ENCODE measurements at regions not wholly inside any gene's neighbourhood (a gene's known extent, or its start where the extent isn't known, plus 50 kb on each side); places are given as distances from the start of the nearest gene placed in this dataset.

DNA sequence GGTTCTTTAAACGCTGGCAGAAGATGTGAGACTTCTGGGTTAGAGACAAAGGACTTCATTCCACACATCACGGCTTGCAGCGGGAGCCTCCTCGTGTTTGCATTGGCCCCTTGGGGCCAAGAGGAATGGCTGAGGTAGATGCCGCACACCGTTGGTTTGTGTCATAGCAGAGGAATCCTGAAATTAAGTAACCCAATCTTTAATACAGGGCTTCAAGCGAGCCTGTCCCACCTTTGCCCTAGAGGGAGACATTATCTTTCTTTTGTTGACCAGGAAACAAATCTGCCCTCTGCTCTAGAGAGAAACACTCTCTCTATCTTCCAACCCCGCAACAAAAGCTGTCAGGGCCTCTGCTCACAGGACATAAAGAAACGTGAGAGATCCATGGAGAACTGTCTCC lies 277.5 kb upstream of the ZFP64 start:
- Histone ChIP-seq H3K27ac (no peak overlapping the region), H3K4me3 (no peak overlapping the region), H3K9me3 (replicated peaks) (no peaks in the 10 kb centered on the region), H3K36me3 (no peaks in the 10 kb centered on the region), H3K27me3 (0 out of 2 replicates have a peak, but pooled peaks cover 7% of the 10 kb centered on the region), H3K4me1 (no peaks in the 10 kb centered on the region)
- no peak for DNase-seq

DNA sequence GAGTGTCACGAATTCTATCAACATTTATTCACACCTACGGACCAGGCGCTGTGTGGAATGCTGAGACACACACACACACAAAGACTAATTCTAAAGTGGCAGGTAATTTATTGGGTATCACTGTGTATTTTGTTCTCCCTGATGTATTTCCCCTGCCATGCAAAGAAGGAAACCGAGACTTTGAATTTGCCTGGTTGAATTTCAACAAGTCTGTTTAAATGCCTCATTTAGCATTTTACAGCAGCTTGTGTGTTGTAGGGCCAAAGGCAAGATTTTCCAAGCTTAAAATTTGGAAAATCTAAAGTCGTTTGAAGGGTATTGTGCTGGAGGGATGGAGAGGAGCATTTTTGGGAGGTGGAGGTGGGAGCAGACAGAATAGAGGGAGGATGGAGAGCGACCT lies 274.4 kb upstream of the ZFP64 start:
- no peaks in the 10 kb centered on the region for H3K36me3 ChIP-seq
- no peaks in the 10 kb centered on the region for H3K9me3 ChIP-seq (replicated peaks)
- no peak for DNase-seq
- no peak overlapping the region for H3K4me3 ChIP-seq
- no peaks in the 10 kb centered on the region for H3K4me1 ChIP-seq
- peaks cover 24% of the 10 kb centered on the region for H3K27me3 ChIP-seq
- H3K27ac ChIP-seq, result no peak overlapping the region

DNA sequence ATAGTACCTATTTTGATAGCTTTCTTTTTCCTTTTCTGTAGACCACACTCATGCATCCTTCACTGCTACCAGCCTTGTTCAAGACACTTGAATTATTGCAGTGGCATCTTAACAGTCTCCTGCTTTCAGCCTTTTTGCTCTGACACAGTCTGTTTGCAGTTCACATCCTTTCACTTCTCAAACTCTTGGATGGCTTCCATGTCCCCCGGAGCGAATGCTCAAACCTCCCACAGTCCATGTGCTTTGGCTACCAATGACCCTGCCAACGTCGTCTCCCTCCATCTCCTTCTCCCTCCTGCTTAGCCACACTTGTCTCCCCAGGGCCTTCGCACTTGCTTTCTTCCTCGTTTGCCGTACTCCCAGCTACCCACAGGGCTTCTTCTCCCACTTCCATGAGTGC lies 270.0 kb upstream of the ZFP64 start:
- peaks cover 20% of the 10 kb centered on the region for H3K27me3 ChIP-seq
- no peaks in the 10 kb centered on the region for H3K4me1 ChIP-seq
- no peak for DNase-seq
- no peaks in the 10 kb centered on the region for H3K36me3 ChIP-seq
- H3K4me3 ChIP-seq, result no peak overlapping the region
- H3K27ac ChIP-seq, result no peak overlapping the region
- no peaks in the 10 kb centered on the region for H3K9me3 ChIP-seq (replicated peaks)

DNA sequence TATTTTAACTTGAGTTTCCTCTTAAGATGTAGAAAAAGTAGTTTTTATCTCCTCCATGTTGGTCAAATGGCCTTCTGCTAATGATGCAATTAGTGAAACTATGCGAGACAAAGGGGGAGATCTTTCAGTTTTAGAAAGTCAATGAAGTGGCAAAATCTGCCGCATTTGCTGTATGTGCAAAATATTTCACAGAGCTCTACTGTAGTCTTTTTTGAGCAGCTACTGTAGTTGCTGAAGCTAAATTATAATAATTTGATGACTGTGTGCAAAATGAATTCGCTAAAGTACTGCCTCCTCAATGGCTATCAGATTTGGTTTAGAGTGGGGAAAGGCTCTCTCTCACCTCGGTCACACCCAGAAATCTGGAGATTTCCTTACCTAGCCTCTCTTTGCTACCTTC lies 267.6 kb upstream of the ZFP64 start:
- Histone ChIP-seq H3K4me1 (no peaks in the 10 kb centered on the region), H3K27ac (no peak overlapping the region), H3K27me3 (peaks cover 17% of the 10 kb centered on the region), H3K36me3 (no peaks in the 10 kb centered on the region), H3K9me3 (replicated peaks) (no peaks in the 10 kb centered on the region), H3K4me3 (no peak overlapping the region)
- DNase-seq, result no peak

DNA sequence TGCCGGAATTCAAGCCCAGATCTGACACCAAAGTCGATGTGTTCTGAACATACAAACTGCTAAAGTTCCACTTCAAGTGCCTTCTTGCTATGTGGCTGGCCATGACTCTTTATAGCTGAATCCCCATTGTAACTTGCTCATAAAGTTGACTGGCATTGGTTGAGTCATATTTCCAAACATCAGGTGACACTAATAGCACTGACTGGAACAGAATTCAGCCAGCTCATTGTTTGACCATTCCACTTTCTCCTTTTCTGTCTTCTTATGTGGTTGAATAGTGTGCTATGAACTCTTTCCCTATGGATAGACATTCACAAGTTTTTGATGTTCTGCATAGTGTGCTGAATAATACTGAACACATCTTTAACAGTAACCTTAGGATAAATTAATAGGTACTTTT lies 266.2 kb upstream of the ZFP64 start:
- H3K27me3 ChIP-seq, result peaks cover 9% of the 10 kb centered on the region
- no peaks in the 10 kb centered on the region for H3K4me1 ChIP-seq
- no peaks in the 10 kb centered on the region for H3K9me3 ChIP-seq (replicated peaks)
- no peak overlapping the region for H3K4me3 ChIP-seq
- no peak overlapping the region for H3K27ac ChIP-seq
- DNase-seq, result no peak
- no peaks in the 10 kb centered on the region for H3K36me3 ChIP-seq

DNA sequence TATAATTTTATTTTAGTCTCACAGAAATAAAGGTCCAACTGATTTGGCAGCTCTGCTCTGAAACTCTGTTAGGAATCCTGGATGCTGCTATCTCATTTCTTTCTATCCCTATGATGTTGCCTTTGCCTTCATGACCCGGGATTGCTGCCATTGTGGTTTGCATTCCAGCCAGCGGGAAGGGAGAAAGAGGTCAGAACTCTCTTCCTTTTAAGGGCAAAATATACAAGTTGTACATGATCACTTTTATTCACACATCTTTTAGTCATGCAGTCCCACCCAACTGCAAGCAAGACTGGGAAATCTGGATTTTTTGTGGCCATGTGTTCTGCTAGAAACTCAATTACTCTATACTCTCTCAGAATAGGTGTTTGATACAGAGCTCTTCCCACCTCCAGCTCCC lies 263.1 kb upstream of the ZFP64 start:
- no peaks in the 10 kb centered on the region for H3K9me3 ChIP-seq (replicated peaks)
- H3K27ac ChIP-seq, result no peak overlapping the region
- H3K4me3 ChIP-seq, result no peak overlapping the region
- H3K4me1 ChIP-seq, result no peaks in the 10 kb centered on the region
- H3K27me3 ChIP-seq, result peaks cover 4% of the 10 kb centered on the region
- DNase-seq, result no peak
- no peaks in the 10 kb centered on the region for H3K36me3 ChIP-seq

DNA sequence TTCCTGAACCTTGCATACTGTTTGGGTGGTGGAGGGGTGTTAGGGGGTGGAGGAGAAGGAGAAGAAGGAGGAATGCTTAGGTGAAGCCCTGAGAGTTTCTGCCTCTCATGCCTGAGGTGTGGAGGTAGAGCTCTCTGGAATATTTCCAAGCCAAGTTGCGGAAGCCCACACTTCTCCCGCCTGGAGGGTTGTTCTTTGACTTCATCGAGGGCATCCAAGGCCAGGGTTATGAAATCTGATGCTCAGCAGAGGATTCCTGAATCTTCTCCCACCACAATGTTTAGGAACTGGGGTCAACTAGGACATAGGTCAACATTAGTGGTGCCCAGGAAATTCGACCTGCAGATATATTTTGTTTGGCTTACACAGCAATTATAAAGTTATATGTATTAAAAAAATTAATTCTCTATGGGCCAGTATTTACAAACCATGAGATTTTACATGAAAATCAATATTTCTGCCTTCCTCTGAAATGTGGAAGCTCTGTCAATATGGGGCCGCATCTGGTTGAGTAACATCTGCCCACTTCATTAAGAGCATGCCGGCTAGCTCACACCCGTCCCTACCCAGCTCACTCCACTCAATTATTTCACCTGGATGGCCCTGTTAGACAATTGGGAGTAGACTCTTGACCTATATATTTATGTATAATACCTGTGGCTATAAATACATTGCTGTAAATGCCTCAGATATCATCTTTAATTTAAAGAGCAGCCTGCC lies 257.1 kb upstream of the ZFP64 start:
- Histone ChIP-seq H3K27ac (no peak overlapping the region), H3K27me3 (peaks cover 8% of the 10 kb centered on the region), H3K9me3 (replicated peaks) (no peaks in the 10 kb centered on the region), H3K36me3 (no peaks in the 10 kb centered on the region), H3K4me1 (no peaks in the 10 kb centered on the region), H3K4me3 (no peak overlapping the region)
- peak in 1 of 2 experiments; percentile 37 for DNase-seq

DNA sequence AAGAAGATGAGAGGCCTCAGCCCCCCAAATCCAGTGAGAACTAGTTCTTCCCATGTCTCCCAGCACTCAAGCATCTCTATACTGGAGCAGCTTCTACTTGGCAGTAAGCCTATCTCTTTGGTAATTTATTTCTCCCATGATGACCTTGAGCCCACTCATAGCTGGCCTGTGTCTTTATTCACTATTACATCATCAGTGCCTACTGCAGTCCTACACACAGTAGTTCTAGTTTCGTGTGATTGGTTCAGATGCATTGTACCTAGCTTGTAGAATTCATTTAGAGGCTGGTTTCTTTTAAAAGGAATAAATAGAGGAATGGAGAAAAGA lies 255.6 kb upstream of the ZFP64 start:
- Histone ChIP-seq H3K4me3 (no peak overlapping the region), H3K27me3 (peaks cover 15% of the 10 kb centered on the region), H3K27ac (no peak overlapping the region), H3K36me3 (no peaks in the 10 kb centered on the region), H3K9me3 (replicated peaks) (no peaks in the 10 kb centered on the region), H3K4me1 (no peaks in the 10 kb centered on the region)
- DNase-seq, result no peak

DNA sequence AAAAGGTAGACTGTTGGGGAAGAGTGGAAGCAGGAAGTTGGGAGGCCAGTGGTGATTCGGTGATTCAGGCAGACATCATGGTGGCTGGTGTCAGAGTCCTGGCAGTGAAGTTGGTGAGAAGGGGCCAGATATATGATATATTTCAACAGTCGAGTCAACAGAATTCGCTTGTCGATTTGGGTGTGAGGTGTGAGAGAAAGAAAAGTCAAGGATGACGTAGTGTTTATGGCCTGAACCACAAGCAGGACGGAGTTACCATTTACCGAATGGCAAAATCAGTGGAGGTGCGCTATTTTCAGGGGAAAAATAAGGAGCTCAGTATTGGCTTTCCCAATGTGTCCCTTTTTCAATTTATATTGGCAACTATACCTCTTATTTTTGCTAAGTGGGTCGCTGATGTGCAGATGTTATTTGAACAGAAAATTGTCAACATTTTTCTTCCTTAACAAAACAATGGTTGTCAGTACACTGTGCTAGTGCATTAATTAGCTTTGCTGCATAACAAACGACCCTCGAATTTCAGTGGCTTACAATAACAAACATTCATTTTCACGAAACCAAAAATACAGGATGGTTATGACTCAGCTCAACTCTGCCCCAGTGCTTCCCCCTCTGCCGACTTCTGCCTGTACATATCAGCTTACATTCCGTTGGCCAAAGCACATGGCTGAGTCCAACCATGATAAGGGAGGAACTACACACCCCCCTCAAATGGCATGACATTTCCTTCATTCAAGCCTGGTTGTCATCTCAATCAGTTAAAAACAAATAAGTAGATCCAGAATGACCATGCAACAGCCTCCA lies 255.0 kb upstream of the ZFP64 start:
- no peak overlapping the region for H3K27ac ChIP-seq
- H3K4me1 ChIP-seq, result no peaks in the 10 kb centered on the region
- H3K27me3 ChIP-seq, result peaks cover 16% of the 10 kb centered on the region
- H3K36me3 ChIP-seq, result no peaks in the 10 kb centered on the region
- DNase-seq, result peak in 1 of 2 experiments; percentile 26
- no peak overlapping the region for H3K4me3 ChIP-seq
- H3K9me3 ChIP-seq (replicated peaks), result no peaks in the 10 kb centered on the region

DNA sequence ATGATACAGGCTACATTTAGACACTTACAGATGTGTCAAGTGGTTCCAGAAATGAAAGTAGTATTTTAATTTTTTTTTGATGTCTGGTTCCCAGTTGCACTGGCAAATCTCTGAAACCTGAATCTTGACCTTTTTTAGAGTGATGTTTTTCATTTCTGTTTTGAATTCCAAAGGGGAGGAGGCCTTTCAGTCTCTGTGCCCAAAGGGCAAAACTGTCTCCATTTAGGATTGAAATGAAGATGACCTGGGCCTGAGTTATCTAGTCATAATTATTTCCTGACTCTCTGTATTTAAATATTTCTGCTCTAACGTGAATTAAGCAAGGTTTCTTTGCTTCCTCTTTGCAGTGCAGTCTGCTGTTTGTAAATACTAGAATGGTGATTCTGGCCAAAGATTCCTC lies 252.9 kb upstream of the ZFP64 start:
- H3K4me1 ChIP-seq, result no peaks in the 10 kb centered on the region
- H3K4me3 ChIP-seq, result no peak overlapping the region
- no peaks in the 10 kb centered on the region for H3K36me3 ChIP-seq
- no peak for DNase-seq
- H3K27me3 ChIP-seq, result peaks cover 12% of the 10 kb centered on the region
- no peaks in the 10 kb centered on the region for H3K9me3 ChIP-seq (replicated peaks)
- H3K27ac ChIP-seq, result no peak overlapping the region

DNA sequence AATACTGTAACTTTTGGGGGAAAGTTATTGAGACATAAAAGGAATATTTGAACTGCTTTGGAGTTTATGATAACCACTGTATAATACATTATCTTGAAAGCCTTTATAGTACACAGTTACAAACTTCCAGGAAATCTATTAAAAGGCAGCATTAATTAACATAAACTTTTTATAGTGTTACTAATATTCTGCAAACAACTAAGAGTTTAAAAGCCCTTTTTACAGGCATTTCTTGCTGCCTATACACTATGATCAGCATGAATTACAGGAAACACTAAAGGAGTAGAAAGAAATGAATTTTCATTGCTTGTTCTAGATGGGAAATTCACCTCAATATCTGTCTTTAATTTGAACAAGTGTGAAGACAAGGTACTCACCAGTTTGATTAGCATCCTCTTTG lies 252.3 kb upstream of the ZFP64 start:
- Histone ChIP-seq H3K27me3 (peaks cover 16% of the 10 kb centered on the region), H3K36me3 (no peaks in the 10 kb centered on the region), H3K9me3 (replicated peaks) (no peaks in the 10 kb centered on the region), H3K4me1 (no peaks in the 10 kb centered on the region), H3K27ac (no peak overlapping the region), H3K4me3 (no peak overlapping the region)
- DNase-seq, result no peak

DNA sequence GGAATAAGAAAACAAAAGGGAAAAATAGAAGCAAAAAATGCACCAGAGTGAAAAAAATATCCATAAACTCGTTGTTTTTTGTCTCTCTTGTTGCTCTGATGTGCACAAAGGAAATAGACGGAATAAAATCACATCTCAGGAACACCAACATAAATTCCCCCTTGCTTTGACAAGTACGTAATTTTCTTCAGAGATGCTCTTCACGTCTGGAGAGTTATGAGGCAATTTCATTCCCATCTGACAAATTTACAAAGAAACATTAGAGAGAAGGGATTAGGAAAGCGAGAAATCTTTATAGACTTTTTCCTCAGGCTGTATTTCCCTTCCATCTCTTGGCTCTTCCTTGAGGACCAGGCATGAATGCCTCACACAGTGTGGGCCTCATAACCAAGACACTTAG lies 250.1 kb upstream of the ZFP64 start:
- H3K4me1 ChIP-seq, result no peaks in the 10 kb centered on the region
- no peak overlapping the region for H3K27ac ChIP-seq

DNA sequence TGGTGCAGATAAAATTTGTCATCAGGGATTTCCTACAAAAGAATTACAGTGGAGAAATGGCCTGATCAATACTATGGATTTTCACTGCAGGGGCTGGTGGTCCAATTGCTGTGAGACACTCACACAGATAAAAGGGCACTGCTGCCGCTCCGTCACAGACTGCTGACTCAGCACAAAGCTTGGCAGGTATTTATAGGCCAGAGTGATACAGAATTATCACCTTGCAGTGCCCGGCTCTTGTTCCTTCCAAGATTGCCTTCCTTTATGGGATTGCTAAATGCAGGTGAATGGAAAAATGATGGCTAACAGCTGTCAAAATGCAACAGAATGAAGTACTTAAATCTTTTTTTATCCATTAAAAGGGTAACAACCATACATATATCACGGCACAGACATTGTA lies 247.8 kb upstream of the ZFP64 start:
- H3K4me3 ChIP-seq, result no peak overlapping the region
- no peak overlapping the region for H3K27ac ChIP-seq
- peaks cover 12% of the 10 kb centered on the region for H3K27me3 ChIP-seq
- no peaks in the 10 kb centered on the region for H3K36me3 ChIP-seq
- DNase-seq, result no peak
- H3K9me3 ChIP-seq (replicated peaks), result no peaks in the 10 kb centered on the region
- no peaks in the 10 kb centered on the region for H3K4me1 ChIP-seq

More for the DNA sequence above, 250.1 kb upstream of the ZFP64 start:
- no peaks in the 10 kb centered on the region for H3K36me3 ChIP-seq
- no peak overlapping the region for H3K4me3 ChIP-seq
- DNase-seq, result no peak
- no peaks in the 10 kb centered on the region for H3K9me3 ChIP-seq (replicated peaks)
- H3K27me3 ChIP-seq, result peaks cover 12% of the 10 kb centered on the region

DNA sequence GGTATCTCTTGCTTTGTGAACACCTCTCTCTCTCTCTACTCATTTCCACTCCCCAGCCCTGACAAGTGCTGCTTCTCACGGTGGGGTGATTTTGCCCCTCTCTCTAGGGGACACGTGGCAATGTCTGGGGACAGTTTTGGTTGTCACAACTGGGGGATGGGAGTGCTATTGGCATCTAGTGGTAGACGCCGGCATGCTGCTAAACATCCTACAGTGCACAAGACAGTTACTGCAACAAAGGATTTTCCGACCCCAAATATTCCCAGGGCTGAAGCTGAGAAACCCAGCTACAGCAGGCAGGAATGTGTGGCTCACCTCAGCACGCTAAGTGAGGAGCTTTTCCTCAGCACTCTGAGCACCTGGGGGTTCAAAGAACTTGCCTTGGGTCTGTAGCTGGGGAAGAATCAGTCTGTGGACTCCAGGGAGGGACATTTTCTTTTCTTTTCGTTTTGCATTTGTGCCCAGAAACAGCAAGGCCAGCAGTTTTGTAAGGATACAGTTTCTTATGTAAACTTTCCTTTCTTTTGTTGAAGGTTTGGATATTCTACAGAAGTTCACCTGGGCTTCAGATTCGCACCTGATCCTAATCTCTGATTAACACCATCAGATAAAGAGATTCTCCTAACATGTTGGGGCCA lies 246.9 kb upstream of the ZFP64 start:
- Histone ChIP-seq H3K9me3 (replicated peaks) (no peaks in the 10 kb centered on the region), H3K27me3 (peaks cover 12% of the 10 kb centered on the region), H3K4me3 (no peak overlapping the region), H3K4me1 (no peaks in the 10 kb centered on the region), H3K27ac (no peak overlapping the region), H3K36me3 (no peaks in the 10 kb centered on the region)
- no peak for DNase-seq

DNA sequence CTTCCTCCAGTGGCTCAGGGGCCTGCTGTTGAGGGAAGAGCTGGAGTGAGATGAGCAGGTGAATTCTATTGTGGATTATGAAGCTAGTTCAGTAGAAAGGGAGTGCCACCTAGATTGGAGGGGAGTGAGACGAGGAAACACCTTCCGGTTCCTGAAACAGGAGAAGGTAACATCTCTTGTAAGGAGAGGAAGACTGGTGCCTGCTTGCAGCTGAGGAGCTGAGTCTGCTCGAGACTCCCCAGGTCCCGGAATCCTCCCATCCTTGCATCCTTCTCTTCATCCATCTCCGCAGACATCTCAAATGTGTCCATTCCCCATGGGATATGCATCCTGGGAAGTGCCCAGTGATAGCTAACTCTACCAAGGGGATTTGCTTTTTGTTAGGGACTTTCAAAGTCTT lies 242.9 kb upstream of the ZFP64 start:
- peaks cover 4% of the 10 kb centered on the region; the same call in 1 of the 2 replicates for H3K27me3 ChIP-seq
- H3K27ac ChIP-seq, result no peak overlapping the region
- DNase-seq, result no peak
- H3K36me3 ChIP-seq, result no peaks in the 10 kb centered on the region
- H3K9me3 ChIP-seq (replicated peaks), result no peaks in the 10 kb centered on the region
- no peak overlapping the region for H3K4me3 ChIP-seq
- no peaks in the 10 kb centered on the region for H3K4me1 ChIP-seq
